SK-N-SH (cell line): ENCODE measurements at regions not wholly inside any gene's neighbourhood (a gene's known extent, or its start where the extent isn't known, plus 50 kb on each side); places are given as distances from the start of the nearest gene placed in this dataset.

Experiments used
- CTCF ChIA-PET: fragments of 300-600, 350-600 bp; formaldehyde crosslinking; extraction: SDS; loops from one replicate; lab custom pipeline; 2021; lab: Yijun Ruan, JAX
- POLR2A ChIA-PET: fragments of 350-600 bp; sonication (Branson Sonifier 250); formaldehyde crosslinking; extraction: SDS; loops from one replicate; lab custom pipeline; 2020; ENCODE audit warnings: antibody characterized with exemption, inconsistent platforms; lab: Yijun Ruan, JAX
- DNase-seq: peaks from one replicate; pipeline ENCODE4 v3.0.0; 2012
- H2AFZ ChIP-seq: fragments of 200-600 bp; sonication (generic); 2 replicates; pipeline ENCODE4 v1.8.1; 2016; ENCODE audit warnings: antibody characterized with exemption, mild to moderate bottlenecking, low read depth
- H3F3A ChIP-seq: fragments of 200-600 bp; sonication (generic); replicated peaks from 2 replicates; pipeline ENCODE3; 2016; ENCODE audit warnings: antibody characterized with exemption, mild to moderate bottlenecking; ENCODE audit not compliant: insufficient read depth
- H3K27ac ChIP-seq, 2 experiments: fragments of 200-500 bp in 1 of 2; fragments of 200-600 bp in 1 of 2; sonication (Bioruptor generic) in 1 of 2; sonication (generic), shearing (Covaris generic) in 1 of 2; 2 replicates each; pipeline versions ENCODE4 v1.5.1 to v1.6.1; 2014 to 2016; ENCODE audit warnings: low read depth in 2 of 2, inconsistent platforms in 1 of 2, low read length in 1 of 2, mild to moderate bottlenecking in 1 of 2, mixed read lengths in 1 of 2
- H3K27me3 ChIP-seq: fragments of 200-600 bp; sonication (generic), shearing (Covaris generic); 2 replicates; pipeline ENCODE4 v1.6.1; 2016; ENCODE audit warnings: mixed run types; ENCODE audit not compliant: insufficient read depth
- H3K36me3 ChIP-seq, 2 experiments: fragments of 200-500 bp in 1 of 2; fragments of 200-600 bp in 1 of 2; sonication (Bioruptor generic) in 1 of 2; sonication (generic) in 1 of 2; replicated peaks in 1 of 2; 2 replicates each; pipeline versions ENCODE3 to v1.5.1; 2014 to 2016; ENCODE audit warnings: low read length in 1 of 2, mild to moderate bottlenecking in 1 of 2; ENCODE audit not compliant: insufficient read depth in 2 of 2, control insufficient read depth in 1 of 2
- H3K4me1 ChIP-seq, 2 experiments: fragments of 200-500 bp in 1 of 2; fragments of 200-600 bp in 1 of 2; sonication (Bioruptor generic) in 1 of 2; sonication (generic), shearing (Covaris generic) in 1 of 2; 2 replicates each; pipeline versions ENCODE4 v1.5.1 to v1.6.1; 2014 to 2016; ENCODE audit warnings: low read depth in 1 of 2, low read length in 1 of 2, mixed run types in 1 of 2; ENCODE audit not compliant: insufficient read depth in 2 of 2, control insufficient read depth in 1 of 2
- H3K4me2 ChIP-seq: fragments of 200-600 bp; sonication (generic), shearing (Covaris generic); 2 replicates; pipeline ENCODE4 v1.6.1; 2017; ENCODE audit warnings: mixed run types
- H3K4me3 ChIP-seq, 2 experiments: fragments of 200-500 bp in 1 of 2; fragments of 200-600 bp in 1 of 2; sonication (Bioruptor generic) in 1 of 2; sonication (generic), shearing (Covaris generic) in 1 of 2; 2 replicates each; pipeline versions ENCODE4 v1.5.1 to v1.8.1; 2014 to 2016; ENCODE audit warnings: low read depth in 2 of 2, inconsistent platforms in 1 of 2, low read length in 1 of 2, mild to moderate bottlenecking in 1 of 2, mixed read lengths in 1 of 2, moderate library complexity in 1 of 2
- H3K79me2 ChIP-seq: fragments of 200-600 bp; sonication (generic); 2 replicates; pipeline ENCODE4 v1.8.1; 2017; ENCODE audit warnings: mild to moderate bottlenecking; ENCODE audit not compliant: insufficient read depth
- H3K9ac ChIP-seq: fragments of 200-600 bp; sonication (generic); 2 replicates; pipeline ENCODE4 v1.6.1; 2017; ENCODE audit warnings: mixed run types
- H3K9me2 ChIP-seq: fragments of 200-600 bp; sonication (generic); 2 replicates; pipeline ENCODE4 v1.6.1; 2017; ENCODE audit warnings: mixed run types
- H3K9me3 ChIP-seq: fragments of 200-600 bp; sonication (generic); 2 replicates; pipeline ENCODE4 v1.6.1; 2017; ENCODE audit warnings: mixed run types, mild to moderate bottlenecking, moderate library complexity
- H4K20me1 ChIP-seq: fragments of 200-600 bp; sonication (generic); 2 replicates; pipeline ENCODE4 v1.6.1; 2017; ENCODE audit warnings: mild to moderate bottlenecking, mixed run types; ENCODE audit not compliant: insufficient read depth
- CHD2 ChIP-seq: fragments of 150-350 bp; IDR thresholded peaks from 2 replicates; pipeline ENCODE4 v1.6.1; 2018; ENCODE audit warnings: low read length; ENCODE audit not compliant: partially characterized antibody
- EZH2phosphoT487 ChIP-seq: fragments of 200-600 bp; sonication (generic); IDR thresholded peaks from 2 replicates; pipeline ENCODE4 v1.6.1; 2017; ENCODE audit warnings: low read depth, mixed run types, mild to moderate bottlenecking, antibody characterized with exemption, moderate library complexity, borderline replicate concordance
- FOSL2 ChIP-seq: IDR thresholded peaks from 2 replicates; pipeline ENCODE4 v1.4.0; 2012; ENCODE audit warnings: low read depth, mild to moderate bottlenecking, moderate library complexity, borderline replicate concordance
- FOXJ3 ChIP-seq: sonication (generic); formaldehyde crosslinking; IDR thresholded peaks from 2 replicates; pipeline ENCODE4 v1.5.1; 2020; ENCODE audit warnings: mild to moderate bottlenecking, missing genetic modification reagents
- GATA2 ChIP-seq: sonication (generic); formaldehyde crosslinking; IDR thresholded peaks from 2 replicates; pipeline ENCODE4 v1.5.0; 2020; ENCODE audit warnings: mild to moderate bottlenecking, missing genetic modification reagents
- MEF2A ChIP-seq: IDR thresholded peaks from 2 replicates; pipeline ENCODE4 v1.4.0; 2012; ENCODE audit warnings: low read depth, borderline replicate concordance
- MXI1 ChIP-seq: IDR thresholded peaks from 2 replicates; pipeline ENCODE4 v1.6.1; 2012; ENCODE audit warnings: mild to moderate bottlenecking, low read depth, low read length, improper control_type of control experiment
- NRF1 ChIP-seq: IDR thresholded peaks from 2 replicates; pipeline ENCODE4 v1.6.1; 2012; ENCODE audit warnings: low read depth, mild to moderate bottlenecking, low read length
- POLR2AphosphoS5 ChIP-seq: IDR thresholded peaks from 2 replicates; pipeline ENCODE4 v1.6.1; 2012; ENCODE audit warnings: low read depth, low read length
- RAD21 ChIP-seq: IDR thresholded peaks from 2 replicates; pipeline ENCODE4 v1.6.1; 2012; ENCODE audit warnings: mild to moderate bottlenecking, low read length
- RXRA ChIP-seq: IDR thresholded peaks from 2 replicates; pipeline ENCODE4 v1.4.0; 2012; ENCODE audit warnings: low read depth, mild to moderate bottlenecking, borderline replicate concordance
- SIN3A ChIP-seq: IDR thresholded peaks from 2 replicates; pipeline ENCODE4 v1.6.1; 2012; ENCODE audit warnings: low read depth, mild to moderate bottlenecking, low read length, moderate library complexity, borderline replicate concordance
- SMC3 ChIP-seq: IDR thresholded peaks from 2 replicates; pipeline ENCODE4 v1.6.1; 2012; ENCODE audit warnings: low read depth, low read length, improper control_type of control experiment
- TAF1 ChIP-seq: IDR thresholded peaks from 2 replicates; pipeline ENCODE4 v1.6.1; 2012; ENCODE audit warnings: low read depth, mild to moderate bottlenecking, low read length, moderate library complexity, borderline replicate concordance
- TEAD4 ChIP-seq: IDR thresholded peaks from 2 replicates; pipeline ENCODE4 v1.4.0; 2012; ENCODE audit warnings: mild to moderate bottlenecking, borderline replicate concordance; ENCODE audit not compliant: insufficient read depth
- whole genome bisulfite sequencing: methylation state at CpG from one replicate; pipeline ENCODE4 v1.1.6; 2017; ENCODE audit warnings: low lambda C conversion rate; 5-methylcytosine and 5-hydroxymethylcytosine counted together
- TF ChIP-seq, protein P1 (sequence below): IDR thresholded peaks from 2 replicates; pipeline ENCODE4 v1.4.0; 2012; ENCODE audit warnings: low read depth, borderline replicate concordance
- TF ChIP-seq, protein P2 (sequence below): IDR thresholded peaks from 2 replicates; pipeline ENCODE4 v1.6.1; 2012; ENCODE audit warnings: mild to moderate bottlenecking, low read depth, low read length, moderate library complexity
- TF ChIP-seq, protein P3 (sequence below): IDR thresholded peaks from 2 replicates; pipeline ENCODE4; 2012

DNA sequence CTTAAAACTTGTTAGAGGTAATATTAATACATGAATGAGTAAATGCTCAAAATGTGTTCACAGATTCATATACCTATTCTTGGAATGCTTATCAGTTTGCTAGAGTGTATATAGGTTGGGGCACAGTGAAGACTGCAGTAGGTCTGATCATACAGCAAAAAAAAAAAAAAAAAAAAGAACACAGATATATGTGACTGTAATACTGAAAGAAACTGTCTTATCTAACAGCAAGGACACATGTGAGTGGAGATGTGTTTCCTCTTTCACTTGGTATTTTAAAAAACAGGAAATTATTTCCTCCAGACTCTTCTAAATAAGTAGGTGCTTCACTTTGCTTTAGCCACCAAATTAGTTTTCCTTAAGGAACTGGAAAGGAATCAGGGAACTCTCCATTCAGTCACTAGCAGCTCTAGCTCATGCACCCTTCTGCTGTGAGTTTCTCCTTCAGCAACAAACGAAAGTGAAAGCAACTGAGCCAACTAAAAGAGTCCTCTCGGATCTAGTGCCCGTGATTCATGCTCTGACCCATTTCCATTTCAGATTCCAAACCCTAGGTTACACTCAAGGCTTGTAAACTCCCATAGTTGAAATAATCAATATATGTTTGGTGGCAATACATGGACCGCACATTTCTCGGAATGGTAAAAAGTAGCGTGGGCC, 98.5 kb downstream of the DSEL start:
- Histone ChIP-seq H3K9me2 (no peaks in the 10 kb centered on the region), H3K27me3 (no peaks in the 10 kb centered on the region), H3F3A (no peaks in the 10 kb centered on the region), H3K36me3 (no peaks in the 10 kb centered on the region), H4K20me1 (no peaks in the 10 kb centered on the region), H3K27ac (no peak overlapping the region), H3K4me3 (peak overlapping the region in 1 of 2 experiments; percentile 29; a peak in 1 of 4 replicates), H3K79me2 (no peaks in the 10 kb centered on the region), H2AFZ (peak overlapping the region; percentile 49; the same call in 1 of the 2 replicates), H3K4me1 (no peaks in the 10 kb centered on the region), H3K4me2 (no peak overlapping the region), H3K9me3 (no peaks in the 10 kb centered on the region), H3K9ac (no peak overlapping the region)
- no peak for TF ChIP-seq RAD21
- TF ChIP-seq RXRA: no peak
- no peak for TF ChIP-seq TAF1
- no peak for TF ChIP-seq CHD2
- TF ChIP-seq, protein P1, sequence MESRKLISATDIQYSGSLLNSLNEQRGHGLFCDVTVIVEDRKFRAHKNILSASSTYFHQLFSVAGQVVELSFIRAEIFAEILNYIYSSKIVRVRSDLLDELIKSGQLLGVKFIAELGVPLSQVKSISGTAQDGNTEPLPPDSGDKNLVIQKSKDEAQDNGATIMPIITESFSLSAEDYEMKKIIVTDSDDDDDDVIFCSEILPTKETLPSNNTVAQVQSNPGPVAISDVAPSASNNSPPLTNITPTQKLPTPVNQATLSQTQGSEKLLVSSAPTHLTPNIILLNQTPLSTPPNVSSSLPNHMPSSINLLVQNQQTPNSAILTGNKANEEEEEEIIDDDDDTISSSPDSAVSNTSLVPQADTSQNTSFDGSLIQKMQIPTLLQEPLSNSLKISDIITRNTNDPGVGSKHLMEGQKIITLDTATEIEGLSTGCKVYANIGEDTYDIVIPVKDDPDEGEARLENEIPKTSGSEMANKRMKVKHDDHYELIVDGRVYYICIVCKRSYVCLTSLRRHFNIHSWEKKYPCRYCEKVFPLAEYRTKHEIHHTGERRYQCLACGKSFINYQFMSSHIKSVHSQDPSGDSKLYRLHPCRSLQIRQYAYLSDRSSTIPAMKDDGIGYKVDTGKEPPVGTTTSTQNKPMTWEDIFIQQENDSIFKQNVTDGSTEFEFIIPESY: no peak
- TF ChIP-seq FOXJ3: no peak
- no peak for TF ChIP-seq EZH2phosphoT487
- TF ChIP-seq MXI1: no peak
- 80% methylated on average over 6 of the region's 6 CpGs for WGBS
- POLR2A ChIA-PET: no interaction called here
- DNase-seq: no peak
- CTCF ChIA-PET: no interaction called here

DNA sequence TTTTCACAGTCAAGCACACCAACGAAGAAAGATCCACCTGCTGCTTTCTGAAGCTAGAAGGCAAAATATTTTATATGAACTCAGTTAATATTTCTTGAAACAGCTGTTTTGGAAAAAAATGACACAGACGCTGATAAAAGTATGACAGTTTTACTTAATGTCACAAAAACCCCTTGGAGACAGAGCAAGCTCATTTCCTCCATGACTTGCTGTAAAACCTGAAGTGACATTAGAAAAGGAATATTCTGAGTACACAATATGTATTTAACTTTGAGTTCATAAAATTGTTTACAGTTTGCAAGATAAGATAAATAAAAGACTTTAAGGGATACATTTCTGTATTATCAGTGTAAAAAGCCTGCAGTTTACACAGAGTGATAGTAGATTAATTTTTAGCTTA, 105.4 kb downstream of the DSEL start:
- no peak for DNase-seq
- no peaks in the 10 kb centered on the region for H3K27me3 ChIP-seq
- H3K9me2 ChIP-seq: no peaks in the 10 kb centered on the region
- TF ChIP-seq MEF2A (no peak), NRF1 (no peak), FOSL2 (no peak), GATA2 (CRISPR knock-in tag) (no peak), FOXJ3 (no peak), SIN3A (no peak), SMC3 (no peak), TEAD4 (no peak), RXRA (no peak), CHD2 (no peak), POLR2AphosphoS5 (no peak)
- TF ChIP-seq, protein P2, sequence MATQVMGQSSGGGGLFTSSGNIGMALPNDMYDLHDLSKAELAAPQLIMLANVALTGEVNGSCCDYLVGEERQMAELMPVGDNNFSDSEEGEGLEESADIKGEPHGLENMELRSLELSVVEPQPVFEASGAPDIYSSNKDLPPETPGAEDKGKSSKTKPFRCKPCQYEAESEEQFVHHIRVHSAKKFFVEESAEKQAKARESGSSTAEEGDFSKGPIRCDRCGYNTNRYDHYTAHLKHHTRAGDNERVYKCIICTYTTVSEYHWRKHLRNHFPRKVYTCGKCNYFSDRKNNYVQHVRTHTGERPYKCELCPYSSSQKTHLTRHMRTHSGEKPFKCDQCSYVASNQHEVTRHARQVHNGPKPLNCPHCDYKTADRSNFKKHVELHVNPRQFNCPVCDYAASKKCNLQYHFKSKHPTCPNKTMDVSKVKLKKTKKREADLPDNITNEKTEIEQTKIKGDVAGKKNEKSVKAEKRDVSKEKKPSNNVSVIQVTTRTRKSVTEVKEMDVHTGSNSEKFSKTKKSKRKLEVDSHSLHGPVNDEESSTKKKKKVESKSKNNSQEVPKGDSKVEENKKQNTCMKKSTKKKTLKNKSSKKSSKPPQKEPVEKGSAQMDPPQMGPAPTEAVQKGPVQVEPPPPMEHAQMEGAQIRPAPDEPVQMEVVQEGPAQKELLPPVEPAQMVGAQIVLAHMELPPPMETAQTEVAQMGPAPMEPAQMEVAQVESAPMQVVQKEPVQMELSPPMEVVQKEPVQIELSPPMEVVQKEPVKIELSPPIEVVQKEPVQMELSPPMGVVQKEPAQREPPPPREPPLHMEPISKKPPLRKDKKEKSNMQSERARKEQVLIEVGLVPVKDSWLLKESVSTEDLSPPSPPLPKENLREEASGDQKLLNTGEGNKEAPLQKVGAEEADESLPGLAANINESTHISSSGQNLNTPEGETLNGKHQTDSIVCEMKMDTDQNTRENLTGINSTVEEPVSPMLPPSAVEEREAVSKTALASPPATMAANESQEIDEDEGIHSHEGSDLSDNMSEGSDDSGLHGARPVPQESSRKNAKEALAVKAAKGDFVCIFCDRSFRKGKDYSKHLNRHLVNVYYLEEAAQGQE: no peak
- TF ChIP-seq, protein P3, sequence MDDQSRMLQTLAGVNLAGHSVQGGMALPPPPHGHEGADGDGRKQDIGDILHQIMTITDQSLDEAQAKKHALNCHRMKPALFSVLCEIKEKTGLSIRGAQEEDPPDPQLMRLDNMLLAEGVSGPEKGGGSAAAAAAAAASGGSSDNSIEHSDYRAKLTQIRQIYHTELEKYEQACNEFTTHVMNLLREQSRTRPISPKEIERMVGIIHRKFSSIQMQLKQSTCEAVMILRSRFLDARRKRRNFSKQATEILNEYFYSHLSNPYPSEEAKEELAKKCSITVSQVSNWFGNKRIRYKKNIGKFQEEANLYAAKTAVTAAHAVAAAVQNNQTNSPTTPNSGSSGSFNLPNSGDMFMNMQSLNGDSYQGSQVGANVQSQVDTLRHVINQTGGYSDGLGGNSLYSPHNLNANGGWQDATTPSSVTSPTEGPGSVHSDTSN: no peak
- POLR2A ChIA-PET: no interaction called here
- no peaks in the 10 kb centered on the region; a peak in 1 of 4 replicates for H3K4me1 ChIP-seq
- H2AFZ ChIP-seq: peak overlapping the region; percentile 6; the same call in 1 of the 2 replicates
- no peak overlapping the region for H3K4me2 ChIP-seq
- no peaks in the 10 kb centered on the region for H4K20me1 ChIP-seq
- no peaks in the 10 kb centered on the region for H3K9me3 ChIP-seq
- no peaks in the 10 kb centered on the region for H3K79me2 ChIP-seq
- H3F3A ChIP-seq: peaks cover 4% of the 10 kb centered on the region
- CTCF ChIA-PET: interaction anchor here (1.2 kb wide), 1 partner anchor 15 kb away, joined by 4 read pairs; no protein-coding TSS in a partner anchor
- no peaks in the 10 kb centered on the region for H3K36me3 ChIP-seq
- H3K27ac ChIP-seq: no peak overlapping the region; a peak in 1 of 4 replicates
- 35% methylated on average over 2 of the region's 2 CpGs for WGBS
- H3K4me3 ChIP-seq: no peak overlapping the region
- no peak overlapping the region for H3K9ac ChIP-seq
